ENCODE measurements at regions not wholly inside any gene's neighbourhood (a gene's known extent, or its start where the extent isn't known, plus 50 kb on each side); places are given as distances from the start of the nearest gene placed in this dataset.
"Not testable (repeated sequence)": the region's sequence is repeated elsewhere in the genome, so short reads cannot be mapped to it uniquely, and the experiment has no call there.

DNA sequence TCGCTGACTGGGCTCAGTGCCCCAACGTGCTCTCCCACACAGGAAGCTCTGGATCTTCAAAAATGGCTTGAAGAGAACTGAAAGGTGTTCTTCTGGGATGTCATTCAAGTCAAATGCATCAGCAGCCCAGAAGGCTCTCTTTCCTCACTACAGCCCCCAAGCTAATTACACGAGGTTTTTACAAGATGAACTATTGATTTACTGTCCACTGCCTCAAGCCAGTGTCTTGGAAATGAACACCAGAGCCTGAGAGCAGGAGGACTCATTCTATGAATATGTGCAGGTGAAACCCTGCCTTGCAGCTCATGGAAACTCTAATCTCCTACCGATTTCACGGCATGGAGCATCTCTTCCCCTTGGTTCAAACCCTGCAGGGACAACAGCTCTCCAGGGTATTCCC, 98.9 kb upstream of the CST7 start:
- no peak for DNase-seq
- no peak overlapping the region for H4K8ac ChIP-seq (ENCODE audit: low read depth, low read length)
- no peak overlapping the region for H3K23ac ChIP-seq (ENCODE audit: low read length)
- no CpG with 5 or more reads among the region's 5 CpGs for WGBS (ENCODE audit: extremely low coverage, insufficient coverage, low lambda C conversion rate)
- H3K4me2 ChIP-seq (ENCODE audit: low read length), result no peak overlapping the region
- no peak overlapping the region for H3K9ac ChIP-seq (ENCODE audit: low read length)
- no peak overlapping the region for H3K18ac ChIP-seq (ENCODE audit: low read length)
- H2BK5ac ChIP-seq (ENCODE audit: low read length), result no peak overlapping the region
- H3K36me3 ChIP-seq (ENCODE audit: control insufficient read depth, insufficient read depth, low read length), result no peaks in the 10 kb centered on the region
- H3K4me1 ChIP-seq (ENCODE audit: control insufficient read depth, low read depth, low read length), result no peaks in the 10 kb centered on the region
- no peak overlapping the region for H3K4ac ChIP-seq (ENCODE audit: low read depth, low read length)
- H3K79me2 ChIP-seq (ENCODE audit: control insufficient read depth, insufficient read depth, low read length), result no peaks in the 10 kb centered on the region
- H2AK5ac ChIP-seq (ENCODE audit: low read length), result no peak overlapping the region
- H2BK120ac ChIP-seq (ENCODE audit: low read depth, low read length), result no peak overlapping the region
- no peak overlapping the region for H2BK15ac ChIP-seq (replicated peaks; ENCODE audit: low read depth)
- H3K27ac ChIP-seq (ENCODE audit: low read depth, low read length), result no peak overlapping the region
- no peaks in the 10 kb centered on the region for H3K27me3 ChIP-seq (ENCODE audit: insufficient read depth, low read length, poor library complexity)
- no peaks in the 10 kb centered on the region for H3K79me1 ChIP-seq (ENCODE audit: low read length)
- no peak overlapping the region for H3K4me3 ChIP-seq (ENCODE audit: low read length)
- H4K5ac ChIP-seq (ENCODE audit: low read length), result no peak overlapping the region
- no peak overlapping the region for H3K56ac ChIP-seq (ENCODE audit: low read length)

DNA sequence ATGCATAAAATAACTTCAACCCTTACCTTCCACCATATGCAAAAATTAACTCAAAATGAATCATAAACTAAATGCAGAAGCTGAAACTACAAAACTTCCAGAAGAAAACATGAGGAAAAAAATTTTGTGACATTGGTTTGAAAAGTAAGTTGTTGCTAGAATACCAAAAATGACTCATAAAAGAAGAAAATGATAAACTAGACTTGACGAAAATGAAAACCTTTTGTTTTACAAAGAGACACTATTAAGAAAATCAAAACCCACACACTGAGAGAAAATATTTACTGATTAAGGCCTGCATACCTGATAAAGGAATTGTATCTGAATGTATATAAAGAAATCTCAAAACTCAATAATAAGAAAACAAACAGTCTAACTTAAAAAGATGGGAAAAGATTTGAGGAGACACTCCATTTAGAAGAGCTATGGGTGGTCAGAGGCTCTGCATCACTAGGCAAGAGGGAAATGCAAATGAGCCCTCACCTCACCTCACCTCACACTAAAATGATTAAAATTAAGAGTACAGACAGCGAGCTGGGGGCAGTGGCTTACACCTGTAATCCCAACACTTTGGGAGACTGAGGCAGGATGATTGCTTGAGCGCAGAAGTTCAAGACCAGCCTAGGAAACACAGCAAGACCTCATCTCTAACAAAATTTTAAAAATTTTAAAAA, 97.6 kb upstream of the CST7 start:
- no peak overlapping the region for H3K56ac ChIP-seq (ENCODE audit: low read length)
- H3K4ac ChIP-seq (ENCODE audit: low read depth, low read length), result no peak overlapping the region
- H2BK120ac ChIP-seq (ENCODE audit: low read depth, low read length), result no peak overlapping the region
- no peaks in the 10 kb centered on the region for H3K27me3 ChIP-seq (ENCODE audit: insufficient read depth, low read length, poor library complexity)
- WGBS (ENCODE audit: extremely low coverage, insufficient coverage, low lambda C conversion rate), result no CpG with 5 or more reads among the region's 3 CpGs
- no peak overlapping the region for H2BK5ac ChIP-seq (ENCODE audit: low read length)
- no peak overlapping the region for H3K18ac ChIP-seq (ENCODE audit: low read length)
- no peak overlapping the region for H3K4me2 ChIP-seq (ENCODE audit: low read length)
- no peaks in the 10 kb centered on the region for H3K36me3 ChIP-seq (ENCODE audit: control insufficient read depth, insufficient read depth, low read length)
- no peak overlapping the region for H3K9ac ChIP-seq (ENCODE audit: low read length)
- H4K8ac ChIP-seq (ENCODE audit: low read depth, low read length), result no peak overlapping the region
- H3K79me1 ChIP-seq (ENCODE audit: low read length), result no peaks in the 10 kb centered on the region
- no peak overlapping the region for H2BK15ac ChIP-seq (replicated peaks; ENCODE audit: low read depth)
- H4K5ac ChIP-seq (ENCODE audit: low read length), result no peak overlapping the region
- H3K27ac ChIP-seq (ENCODE audit: low read depth, low read length), result no peak overlapping the region
- H3K79me2 ChIP-seq (ENCODE audit: control insufficient read depth, insufficient read depth, low read length), result no peaks in the 10 kb centered on the region
- no peak for DNase-seq
- H2AK5ac ChIP-seq (ENCODE audit: low read length), result no peak overlapping the region
- no peaks in the 10 kb centered on the region for H3K4me1 ChIP-seq (ENCODE audit: control insufficient read depth, low read depth, low read length)
- no peak overlapping the region for H3K23ac ChIP-seq (ENCODE audit: low read length)
- no peak overlapping the region for H3K4me3 ChIP-seq (ENCODE audit: low read length)

DNA sequence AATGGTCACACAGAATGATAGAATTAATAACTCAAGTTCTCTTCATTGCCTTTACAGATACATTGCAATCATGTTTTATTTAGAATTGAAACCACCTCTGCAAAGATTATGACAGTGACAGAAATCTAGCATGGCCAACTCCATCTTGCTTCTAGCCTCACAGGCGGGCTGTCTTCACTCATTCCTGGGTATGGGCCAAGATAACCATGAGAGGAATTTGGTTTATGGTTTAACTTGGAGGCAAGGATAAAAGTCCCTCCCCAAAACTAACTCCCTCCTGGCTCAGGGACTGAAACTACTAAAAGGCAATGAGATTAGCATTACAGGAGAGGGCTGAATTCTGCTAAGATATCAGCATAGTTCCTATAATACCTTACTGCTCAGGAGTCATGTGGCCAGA, 95.2 kb upstream of the CST7 start:
- no peaks in the 10 kb centered on the region for H3K79me2 ChIP-seq (ENCODE audit: control insufficient read depth, insufficient read depth, low read length)
- no peak overlapping the region for H3K56ac ChIP-seq (ENCODE audit: low read length)
- H2BK15ac ChIP-seq (replicated peaks; ENCODE audit: low read depth), result no peak overlapping the region
- no peak overlapping the region for H3K27ac ChIP-seq (ENCODE audit: low read depth, low read length)
- no peak overlapping the region for H3K9ac ChIP-seq (ENCODE audit: low read length)
- no peaks in the 10 kb centered on the region for H3K36me3 ChIP-seq (ENCODE audit: control insufficient read depth, insufficient read depth, low read length)
- no peak overlapping the region for H3K23ac ChIP-seq (ENCODE audit: low read length)
- no peak overlapping the region for H2BK5ac ChIP-seq (ENCODE audit: low read length)
- no CpG with 5 or more reads among the region's 1 CpG for WGBS (ENCODE audit: extremely low coverage, insufficient coverage, low lambda C conversion rate)
- H4K8ac ChIP-seq (ENCODE audit: low read depth, low read length), result no peak overlapping the region
- H2BK120ac ChIP-seq (ENCODE audit: low read depth, low read length), result no peak overlapping the region
- H3K18ac ChIP-seq (ENCODE audit: low read length), result no peak overlapping the region
- no peak overlapping the region for H3K4me2 ChIP-seq (ENCODE audit: low read length)
- H3K4ac ChIP-seq (ENCODE audit: low read depth, low read length), result no peak overlapping the region
- H2AK5ac ChIP-seq (ENCODE audit: low read length), result no peak overlapping the region
- H3K27me3 ChIP-seq (ENCODE audit: insufficient read depth, low read length, poor library complexity), result no peaks in the 10 kb centered on the region
- no peak overlapping the region for H4K5ac ChIP-seq (ENCODE audit: low read length)
- no peaks in the 10 kb centered on the region for H3K79me1 ChIP-seq (ENCODE audit: low read length)
- no peak overlapping the region for H3K4me3 ChIP-seq (ENCODE audit: low read length)
- no peaks in the 10 kb centered on the region for H3K4me1 ChIP-seq (ENCODE audit: control insufficient read depth, low read depth, low read length)
- DNase-seq, result no peak

- Histone ChIP-seq H2BK5ac (ENCODE audit: low read length) (no peak overlapping the region), H3K27me3 (ENCODE audit: insufficient read depth, low read length, poor library complexity) (no peaks in the 10 kb centered on the region), H3K56ac (ENCODE audit: low read length) (no peak overlapping the region), H3K4me3 (ENCODE audit: low read length) (no peak overlapping the region), H3K4ac (ENCODE audit: low read depth, low read length) (no peak overlapping the region), H3K4me2 (ENCODE audit: low read length) (no peak overlapping the region), H3K4me1 (ENCODE audit: control insufficient read depth, low read depth, low read length) (no peaks in the 10 kb centered on the region), H2AK5ac (ENCODE audit: low read length) (no peak overlapping the region), H3K18ac (ENCODE audit: low read length) (no peak overlapping the region), H3K79me2 (ENCODE audit: control insufficient read depth, insufficient read depth, low read length) (no peaks in the 10 kb centered on the region), H3K36me3 (ENCODE audit: control insufficient read depth, insufficient read depth, low read length) (no peaks in the 10 kb centered on the region), H3K79me1 (ENCODE audit: low read length) (no peaks in the 10 kb centered on the region), H2BK120ac (ENCODE audit: low read depth, low read length) (no peak overlapping the region), H4K8ac (ENCODE audit: low read depth, low read length) (no peak overlapping the region), H4K5ac (ENCODE audit: low read length) (no peak overlapping the region), H2BK15ac (replicated peaks; ENCODE audit: low read depth) (no peak overlapping the region), H3K27ac (ENCODE audit: low read depth, low read length) (no peak overlapping the region), H3K9ac (ENCODE audit: low read length) (no peak overlapping the region), H3K23ac (ENCODE audit: low read length) (no peak overlapping the region)
- no peak for DNase-seq
- WGBS (ENCODE audit: extremely low coverage, insufficient coverage, low lambda C conversion rate), result no CpG with 5 or more reads among the region's 1 CpG
These were observed 93.2 kb upstream of the CST7 start for GRCh38 chr20:24855848-24856247.

DNA sequence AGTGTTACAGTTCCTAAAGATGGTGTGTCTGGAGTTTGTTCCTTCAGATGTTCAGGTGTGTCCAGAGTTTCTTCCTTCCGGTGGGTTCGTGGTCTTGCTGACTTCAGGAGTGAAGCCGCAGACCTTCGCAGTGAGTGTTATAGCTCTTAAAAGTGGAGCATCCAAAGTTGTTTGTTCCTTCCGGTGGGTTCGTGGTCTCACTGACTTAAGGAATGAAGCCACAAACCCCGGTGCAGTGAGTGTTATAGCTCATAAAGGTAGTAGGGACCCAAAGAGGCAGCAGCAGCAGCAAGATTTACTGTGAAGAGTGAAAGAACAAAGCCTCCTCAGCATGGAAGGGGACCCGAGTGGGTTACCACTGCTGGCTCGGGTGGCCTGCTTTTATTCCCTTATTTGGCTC, 90.6 kb upstream of the CST7 start:
- H3K23ac ChIP-seq (ENCODE audit: low read length); H3K4me2 ChIP-seq (ENCODE audit: low read length); H3K79me1 ChIP-seq (ENCODE audit: low read length); H3K79me2 ChIP-seq (ENCODE audit: control insufficient read depth, insufficient read depth, low read length); H4K8ac ChIP-seq (ENCODE audit: low read depth, low read length); H3K9ac ChIP-seq (ENCODE audit: low read length); H2AK5ac ChIP-seq (ENCODE audit: low read length); H3K4ac ChIP-seq (ENCODE audit: low read depth, low read length); H2BK5ac ChIP-seq (ENCODE audit: low read length); H2BK120ac ChIP-seq (ENCODE audit: low read depth, low read length); H3K36me3 ChIP-seq (ENCODE audit: control insufficient read depth, insufficient read depth, low read length); H3K27me3 ChIP-seq (ENCODE audit: insufficient read depth, low read length, poor library complexity); H3K56ac ChIP-seq (ENCODE audit: low read length); H2BK15ac ChIP-seq (replicated peaks; ENCODE audit: low read depth); H3K4me3 ChIP-seq (ENCODE audit: low read length); H3K27ac ChIP-seq (ENCODE audit: low read depth, low read length); H4K5ac ChIP-seq (ENCODE audit: low read length); H3K18ac ChIP-seq (ENCODE audit: low read length); DNase-seq; H3K4me1 ChIP-seq (ENCODE audit: control insufficient read depth, low read depth, low read length): not testable (repeated sequence)
- WGBS (ENCODE audit: extremely low coverage, insufficient coverage, low lambda C conversion rate), result no CpG with 5 or more reads among the region's 9 CpGs

DNA sequence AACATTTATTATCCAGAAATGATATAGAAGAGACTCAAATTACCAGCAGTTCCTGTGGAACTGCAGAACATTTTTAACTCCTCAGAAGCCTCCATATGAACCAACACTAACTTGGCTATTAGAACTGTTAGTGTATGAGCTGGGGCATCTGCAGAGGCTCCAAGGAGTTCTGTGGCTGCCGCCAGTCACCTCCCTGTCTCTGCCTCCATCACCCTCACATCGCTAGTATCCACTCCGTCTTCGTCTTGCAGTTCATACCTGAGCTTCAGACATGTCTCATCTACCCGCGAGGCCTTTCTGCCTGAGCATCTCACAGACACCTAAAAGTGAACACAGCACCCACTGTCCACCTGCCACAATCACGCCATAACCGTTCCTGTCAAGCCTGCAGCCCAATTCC, 89.5 kb upstream of the CST7 start:
- H2BK15ac ChIP-seq (replicated peaks; ENCODE audit: low read depth), result no peak overlapping the region

More for the DNA sequence above, 89.5 kb upstream of the CST7 start:
- Histone ChIP-seq H3K23ac (ENCODE audit: low read length) (no peak overlapping the region), H2BK120ac (ENCODE audit: low read depth, low read length) (no peak overlapping the region), H3K79me1 (ENCODE audit: low read length) (no peaks in the 10 kb centered on the region), H4K8ac (ENCODE audit: low read depth, low read length) (no peak overlapping the region), H3K4me2 (ENCODE audit: low read length) (no peak overlapping the region), H3K27me3 (ENCODE audit: insufficient read depth, low read length, poor library complexity) (no peaks in the 10 kb centered on the region), H2AK5ac (ENCODE audit: low read length) (no peak overlapping the region), H3K18ac (ENCODE audit: low read length) (no peak overlapping the region), H3K9ac (ENCODE audit: low read length) (no peak overlapping the region), H3K56ac (ENCODE audit: low read length) (no peak overlapping the region), H3K27ac (ENCODE audit: low read depth, low read length) (no peak overlapping the region), H3K79me2 (ENCODE audit: control insufficient read depth, insufficient read depth, low read length) (no peaks in the 10 kb centered on the region), H4K5ac (ENCODE audit: low read length) (no peak overlapping the region), H2BK5ac (ENCODE audit: low read length) (no peak overlapping the region), H3K4ac (ENCODE audit: low read depth, low read length) (no peak overlapping the region), H3K36me3 (ENCODE audit: control insufficient read depth, insufficient read depth, low read length) (no peaks in the 10 kb centered on the region), H3K4me1 (ENCODE audit: control insufficient read depth, low read depth, low read length) (no peaks in the 10 kb centered on the region), H3K4me3 (ENCODE audit: low read length) (no peak overlapping the region)
- no CpG with 5 or more reads among the region's 8 CpGs for WGBS (ENCODE audit: extremely low coverage, insufficient coverage, low lambda C conversion rate)
- no peak for DNase-seq
